Activated CD8-positive, alpha-beta memory T cell treated with anti-CD3 and anti-CD28 coated beads, Interleukin-2, amount 10 ng/mL, durations not matched to agents 7 days and 5 days (primary cell): ENCODE measurements at regions not wholly inside any gene's neighbourhood (a gene's known extent, or its start where the extent isn't known, plus 50 kb on each side); places are given as distances from the start of the nearest gene placed in this dataset.

Source experiments
- ATAC-seq: fragments of 150-1000 bp; cut with Tn5 transposase; one replicate; pipeline ENCODE4 v1.10.0; 2021; ENCODE audit warnings: moderate library complexity
- CTCF ChIA-PET: fragments of 350-600 bp; sonication (Branson Sonifier 250); formaldehyde crosslinking; loops from one replicate; lab custom pipeline; 2021; ENCODE audit warnings: antibody characterized with exemption; lab: Charles Lee
- DNase-seq: peaks from one replicate; pipeline ENCODE4 v3.0.0-alpha.2; 2020
- H3K27ac Mint-ChIP-seq: one replicate; pipeline ENCODE4 v1.8.0; 2021; ENCODE audit warnings: mild to moderate bottlenecking, mixed read lengths
- H3K27me3 Mint-ChIP-seq: one replicate; pipeline ENCODE4 v1.8.0; 2021; ENCODE audit warnings: mixed read lengths
- H3K36me3 Mint-ChIP-seq: one replicate; pipeline ENCODE4 v1.8.0; 2021; ENCODE audit warnings: mild to moderate bottlenecking, mixed read lengths
- H3K4me1 Mint-ChIP-seq: one replicate; pipeline ENCODE4 v1.8.0; 2021; ENCODE audit warnings: mixed read lengths
- H3K4me3 Mint-ChIP-seq: one replicate; pipeline ENCODE4 v1.8.0; 2021; ENCODE audit warnings: mild to moderate bottlenecking, moderate library complexity, mixed read lengths
- H3K9me3 Mint-ChIP-seq: one replicate; pipeline ENCODE4 v1.8.0; 2022; ENCODE audit warnings: low read depth, mixed read lengths

DNA sequence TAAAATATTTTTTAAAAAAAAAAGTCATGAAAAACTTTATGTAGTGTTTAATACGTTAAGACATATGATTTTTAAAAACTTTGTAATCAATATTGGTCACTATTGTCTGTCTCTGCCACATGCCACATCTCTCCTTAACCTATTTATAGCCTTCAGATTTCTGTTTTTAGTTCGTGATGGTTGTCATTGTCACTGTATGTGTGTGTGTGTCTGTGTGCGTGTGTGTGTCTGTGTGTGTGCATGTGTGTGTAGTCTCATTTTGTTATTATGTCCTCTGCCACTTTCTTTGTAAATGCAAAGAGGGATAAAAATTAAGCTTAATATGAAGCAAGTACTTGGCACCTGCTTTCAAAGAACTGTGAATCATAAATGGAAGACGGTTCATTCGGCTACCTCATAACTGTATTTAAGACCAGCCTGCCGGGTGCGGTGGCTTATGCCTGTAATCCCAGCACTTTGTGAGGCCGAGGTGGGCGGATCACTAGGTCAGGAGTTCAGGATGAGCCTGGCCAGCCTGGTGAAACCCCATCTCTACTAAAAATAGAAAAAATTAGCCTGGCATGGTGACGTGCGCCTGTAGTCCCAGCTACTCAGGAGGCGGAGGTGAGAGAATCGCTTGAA is 354.0 kb downstream of the ARL4A start:
- Mint-ChIP-seq H3K36me3 (no peaks in the 10 kb centered on the region), H3K4me3 (no peak overlapping the region), H3K27me3 (peaks cover 29% of the 10 kb centered on the region), H3K4me1 (no peaks in the 10 kb centered on the region), H3K9me3 (no peaks in the 10 kb centered on the region), H3K27ac (no peak overlapping the region)
- no peak for ATAC-seq
- no peak for DNase-seq
- CTCF ChIA-PET, result interaction anchor here (1.1 kb wide), 1 partner anchor 20 kb away, joined by 3 read pairs; no protein-coding TSS in a partner anchor

GRCh38 chr7:13042605-13043236 is 355.3 kb downstream of the ARL4A start:
- Mint-ChIP-seq H3K27ac (no peak overlapping the region), H3K27me3 (peaks cover 26% of the 10 kb centered on the region), H3K4me3 (no peak overlapping the region), H3K4me1 (no peaks in the 10 kb centered on the region), H3K36me3 (no peaks in the 10 kb centered on the region), H3K9me3 (no peaks in the 10 kb centered on the region)
- no peak for ATAC-seq
- CTCF ChIA-PET, result interaction anchor here (1.1 kb wide), 1 partner anchor 19 kb away, joined by 3 read pairs; no protein-coding TSS in a partner anchor
- DNase-seq, result no peak

DNA sequence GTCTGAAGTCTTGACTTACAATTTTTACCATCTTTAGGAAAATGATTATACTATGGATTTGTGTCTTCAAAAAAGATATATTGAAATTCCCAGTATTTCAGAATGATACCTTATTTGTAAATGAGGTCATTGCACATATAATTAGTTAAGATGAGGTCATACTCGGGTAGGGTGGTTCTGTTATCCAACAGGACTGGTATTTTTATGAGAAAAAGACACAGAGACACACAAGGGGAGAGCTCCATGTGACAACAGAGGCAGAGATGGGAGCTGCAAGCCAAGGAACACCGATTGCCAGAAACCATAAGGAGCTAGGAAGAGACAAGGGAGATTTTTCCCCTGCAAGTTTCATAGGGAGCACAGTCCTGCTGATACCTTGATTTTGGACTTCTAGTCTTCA is 356.9 kb downstream of the ARL4A start:
- no peak for ATAC-seq
- H3K36me3 Mint-ChIP-seq, result no peaks in the 10 kb centered on the region
- CTCF ChIA-PET, result no interaction called here
- no peaks in the 10 kb centered on the region for H3K9me3 Mint-ChIP-seq
- no peak overlapping the region for H3K4me3 Mint-ChIP-seq
- H3K27ac Mint-ChIP-seq, result no peak overlapping the region
- H3K27me3 Mint-ChIP-seq, result peaks cover 24% of the 10 kb centered on the region
- DNase-seq, result no peak
- H3K4me1 Mint-ChIP-seq, result no peaks in the 10 kb centered on the region

DNA sequence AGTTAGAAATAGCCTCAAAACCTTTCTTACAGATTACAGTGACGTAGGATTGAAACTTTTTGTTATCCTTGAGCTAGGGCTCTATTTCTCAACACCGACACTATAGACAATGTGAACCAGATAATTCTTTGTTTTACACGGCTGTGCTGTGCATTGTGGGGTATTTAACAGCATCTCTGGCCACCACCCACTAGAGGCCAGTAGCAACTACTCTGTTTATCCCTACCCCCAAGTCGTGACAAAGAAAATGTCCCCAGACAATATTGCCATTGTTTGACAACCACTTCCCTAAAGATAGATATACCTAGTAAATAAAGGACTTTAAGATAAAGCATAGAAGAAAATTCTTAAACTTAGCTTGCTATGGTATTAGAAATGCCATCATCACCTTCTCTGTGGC is 359.6 kb downstream of the ARL4A start:
- Mint-ChIP-seq H3K4me3 (no peak overlapping the region), H3K4me1 (no peaks in the 10 kb centered on the region), H3K36me3 (no peaks in the 10 kb centered on the region), H3K9me3 (no peaks in the 10 kb centered on the region), H3K27me3 (peaks cover 16% of the 10 kb centered on the region), H3K27ac (no peak overlapping the region)
- DNase-seq (no peak), ATAC-seq (no peak)
- CTCF ChIA-PET, result no interaction called here

DNA sequence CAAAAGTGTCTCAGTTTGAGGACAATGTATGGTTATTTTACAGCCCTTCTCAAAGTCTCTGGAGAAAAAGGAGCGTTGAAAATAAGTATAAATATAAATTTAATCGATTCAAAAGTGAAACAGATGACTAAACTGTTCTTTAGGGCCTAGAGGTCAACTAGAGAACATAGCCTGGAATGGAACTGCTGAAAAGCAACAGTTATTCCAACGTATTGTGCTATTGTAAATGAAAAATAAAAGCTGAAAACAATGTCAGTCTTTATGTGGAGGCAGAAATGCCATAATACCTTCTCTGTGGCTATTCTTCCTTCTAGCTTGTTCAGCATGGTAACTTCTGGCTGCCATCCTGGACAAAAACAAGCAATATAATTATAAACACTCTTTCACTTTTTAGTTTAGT is 362.5 kb downstream of the ARL4A start:
- DNase-seq (no peak), ATAC-seq (no peak)
- H3K4me3 Mint-ChIP-seq, result no peak overlapping the region
- CTCF ChIA-PET, result no interaction called here
- H3K36me3 Mint-ChIP-seq, result no peaks in the 10 kb centered on the region
- peaks cover 6% of the 10 kb centered on the region for H3K27me3 Mint-ChIP-seq
- H3K9me3 Mint-ChIP-seq, result no peaks in the 10 kb centered on the region
- no peaks in the 10 kb centered on the region for H3K4me1 Mint-ChIP-seq
- H3K27ac Mint-ChIP-seq, result no peak overlapping the region

- H3K36me3 Mint-ChIP-seq, result no peaks in the 10 kb centered on the region
- peaks cover 2% of the 10 kb centered on the region for H3K27me3 Mint-ChIP-seq
- H3K9me3 Mint-ChIP-seq, result no peaks in the 10 kb centered on the region
- no peak overlapping the region for H3K4me3 Mint-ChIP-seq
- no peak for DNase-seq
- no peak for ATAC-seq
- H3K27ac Mint-ChIP-seq, result no peak overlapping the region
- H3K4me1 Mint-ChIP-seq, result no peaks in the 10 kb centered on the region
- CTCF ChIA-PET, result no interaction called here
Measured at GRCh38 chr7:13050703-13051102, 363.3 kb downstream of the ARL4A start.

DNA sequence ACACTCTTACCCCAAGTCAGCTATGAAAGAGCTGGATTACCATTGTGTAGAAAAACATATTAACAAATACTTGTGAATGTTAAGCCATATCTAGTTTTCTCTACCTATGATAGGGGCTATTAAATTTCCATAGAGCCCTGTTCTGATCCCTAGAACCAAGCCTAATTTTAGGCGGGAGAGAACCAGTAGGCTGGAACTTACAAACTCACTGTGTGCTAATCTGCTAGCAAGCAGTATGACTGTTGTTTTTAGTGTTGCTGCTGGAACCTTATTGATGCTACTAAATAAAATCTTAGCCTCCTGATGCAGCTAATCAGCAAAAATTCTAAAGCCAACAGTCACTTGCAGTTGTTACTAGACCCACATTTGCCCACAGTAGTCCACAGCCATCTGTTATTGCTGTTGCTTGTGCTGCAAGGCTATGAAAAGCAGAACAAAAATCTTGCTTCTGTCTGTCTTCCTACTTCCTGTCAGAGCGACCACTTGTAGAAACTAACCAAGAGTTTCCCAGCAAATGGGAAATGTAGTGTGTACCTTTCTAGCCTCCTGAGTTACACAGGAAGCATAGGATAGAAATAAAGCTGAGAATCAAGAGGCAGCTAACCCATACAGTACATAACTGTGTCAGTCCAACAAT is 368.4 kb downstream of the ARL4A start:
- DNase-seq (no peak), ATAC-seq (no peak)
- CTCF ChIA-PET, result no interaction called here
- Mint-ChIP-seq H3K27ac (no peak overlapping the region), H3K27me3 (no peaks in the 10 kb centered on the region), H3K4me3 (no peak overlapping the region), H3K9me3 (peaks cover 4% of the 10 kb centered on the region), H3K4me1 (peaks cover 19% of the 10 kb centered on the region), H3K36me3 (peaks cover 11% of the 10 kb centered on the region)

- no peak for DNase-seq
- CTCF ChIA-PET, result no interaction called here
- Mint-ChIP-seq H3K4me3 (peak overlapping the region; percentile 51), H3K27ac (peak overlapping the region; percentile 70), H3K9me3 (peaks cover 4% of the 10 kb centered on the region), H3K27me3 (peaks cover 3% of the 10 kb centered on the region), H3K36me3 (peaks cover 11% of the 10 kb centered on the region), H3K4me1 (peaks cover 19% of the 10 kb centered on the region)
- ATAC-seq, result peak; percentile 57
Measured at GRCh38 chr7:13057462-13058200, 370.2 kb downstream of the ARL4A start.

DNA sequence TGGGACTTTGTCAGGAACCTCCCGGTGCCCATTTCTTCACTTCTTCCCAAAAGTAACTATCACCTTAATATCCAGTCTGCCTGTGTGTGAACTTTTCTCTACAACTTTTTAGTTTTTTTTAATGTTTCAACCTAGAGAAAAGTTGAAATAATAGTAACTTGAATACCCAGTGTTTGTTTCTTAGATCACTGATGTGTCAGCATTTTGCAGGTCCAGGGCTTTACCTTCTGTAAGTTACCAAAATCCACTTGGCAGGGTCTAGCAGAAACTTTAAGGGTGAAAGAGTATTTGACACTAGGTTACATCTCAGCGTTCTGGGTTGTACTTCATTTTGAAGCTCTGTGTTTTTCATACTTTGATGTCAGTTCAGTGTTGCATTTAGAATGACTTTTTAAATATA is 372.7 kb downstream of the ARL4A start:
- Mint-ChIP-seq H3K4me3 (no peak overlapping the region), H3K27me3 (peaks cover 5% of the 10 kb centered on the region), H3K36me3 (peaks cover 11% of the 10 kb centered on the region), H3K4me1 (peaks cover 19% of the 10 kb centered on the region), H3K9me3 (peaks cover 4% of the 10 kb centered on the region), H3K27ac (no peak overlapping the region)
- CTCF ChIA-PET, result no interaction called here
- DNase-seq (no peak), ATAC-seq (no peak)

DNA sequence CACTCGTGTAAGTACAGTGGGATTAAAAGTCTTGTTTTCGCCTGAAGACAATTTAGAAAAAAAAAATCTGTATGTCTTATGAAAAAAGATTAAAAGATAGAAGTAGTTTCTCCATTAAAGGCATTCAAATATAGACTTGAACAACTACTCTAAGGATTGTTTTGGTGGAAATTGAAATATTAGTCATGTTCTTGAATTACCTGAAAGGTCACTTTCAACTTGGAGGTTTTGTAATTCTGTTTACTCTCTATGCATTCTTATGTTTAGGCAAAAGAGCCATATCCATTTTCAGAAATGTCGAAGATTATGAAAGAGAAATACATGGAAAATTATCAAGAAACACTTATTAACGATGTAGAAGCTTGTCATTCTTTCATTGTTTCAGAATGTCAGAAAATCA is 373.7 kb downstream of the ARL4A start:
- DNase-seq (no peak), ATAC-seq (no peak)
- Mint-ChIP-seq H3K9me3 (peaks cover 4% of the 10 kb centered on the region), H3K27me3 (peaks cover 5% of the 10 kb centered on the region), H3K36me3 (peaks cover 11% of the 10 kb centered on the region), H3K27ac (no peak overlapping the region), H3K4me3 (no peak overlapping the region), H3K4me1 (peaks cover 18% of the 10 kb centered on the region)
- CTCF ChIA-PET, result interaction anchor here (0.8 kb wide), 1 partner anchor 19 kb away, joined by 3 read pairs; no protein-coding TSS in a partner anchor

DNA sequence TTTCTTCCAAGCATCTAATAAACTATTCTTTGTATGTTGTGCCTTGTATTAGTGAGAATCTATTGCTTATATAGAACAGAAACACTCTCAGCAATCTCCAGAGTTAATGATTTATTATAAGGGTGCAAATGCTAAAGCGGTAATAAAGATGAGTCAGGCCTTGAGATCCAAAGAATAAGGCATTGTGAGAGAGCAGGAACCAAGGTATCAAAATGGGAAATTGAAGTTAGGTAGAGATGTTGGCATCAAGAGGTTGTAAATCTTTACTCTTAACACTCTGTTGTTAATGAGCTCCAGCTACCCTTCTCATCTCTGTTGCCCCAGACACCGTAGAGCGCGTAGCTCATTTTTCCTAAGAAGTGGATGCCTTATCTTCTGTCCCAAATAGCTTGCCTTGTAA is 375.2 kb downstream of the ARL4A start:
- CTCF ChIA-PET, result no interaction called here
- ATAC-seq, result no peak
- Mint-ChIP-seq H3K27me3 (peaks cover 7% of the 10 kb centered on the region), H3K9me3 (peaks cover 4% of the 10 kb centered on the region), H3K4me3 (no peak overlapping the region), H3K36me3 (peaks cover 8% of the 10 kb centered on the region), H3K27ac (no peak overlapping the region), H3K4me1 (peaks cover 11% of the 10 kb centered on the region)
- no peak for DNase-seq

- H3K27me3 Mint-ChIP-seq, result peaks cover 5% of the 10 kb centered on the region
- no peak overlapping the region for H3K27ac Mint-ChIP-seq
- H3K4me1 Mint-ChIP-seq, result no peaks in the 10 kb centered on the region
- H3K36me3 Mint-ChIP-seq, result no peaks in the 10 kb centered on the region
- H3K4me3 Mint-ChIP-seq, result no peak overlapping the region
- CTCF ChIA-PET, result no interaction called here
- H3K9me3 Mint-ChIP-seq, result no peaks in the 10 kb centered on the region
- ATAC-seq (no peak), DNase-seq (no peak)
Measured at GRCh38 chr7:13067036-13067435, 379.6 kb downstream of the ARL4A start.

- Mint-ChIP-seq H3K27me3 (peaks cover 5% of the 10 kb centered on the region), H3K4me1 (no peaks in the 10 kb centered on the region), H3K36me3 (no peaks in the 10 kb centered on the region), H3K9me3 (no peaks in the 10 kb centered on the region), H3K27ac (no peak overlapping the region), H3K4me3 (no peak overlapping the region)
- ATAC-seq, result no peak
- DNase-seq, result no peak
- CTCF ChIA-PET, result no interaction called here
Measured at GRCh38 chr7:13068032-13068431, 380.6 kb downstream of the ARL4A start.
